ENCODE measurements at regions not wholly inside any gene's neighbourhood (a gene's known extent, or its start where the extent isn't known, plus 50 kb on each side); places are given as distances from the start of the nearest gene placed in this dataset.

DNA sequence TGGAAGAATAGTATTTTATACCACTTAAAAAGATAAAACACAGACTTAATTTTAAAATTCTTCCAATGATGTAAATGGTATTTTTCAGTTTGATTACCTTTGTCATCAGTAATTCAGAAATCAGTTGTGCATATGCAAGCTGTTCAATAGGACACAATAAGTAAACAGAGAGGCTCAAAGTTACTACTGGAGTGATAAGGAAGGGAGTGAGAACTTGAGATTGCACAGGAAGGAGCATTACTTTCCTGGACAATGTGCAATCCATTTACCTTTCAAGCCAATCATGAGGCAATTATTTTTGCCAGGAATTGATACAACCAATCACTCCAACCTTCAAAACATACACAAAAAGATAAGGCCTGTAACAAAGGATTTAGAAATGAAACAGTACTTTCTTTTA lies 1024.3 kb downstream of the RAPGEF2 start:
- no peak for DNase-seq

- no peak for DNase-seq
These were observed 1026.6 kb downstream of the RAPGEF2 start for GRCh38 chr4:160129439-160129838.

DNA sequence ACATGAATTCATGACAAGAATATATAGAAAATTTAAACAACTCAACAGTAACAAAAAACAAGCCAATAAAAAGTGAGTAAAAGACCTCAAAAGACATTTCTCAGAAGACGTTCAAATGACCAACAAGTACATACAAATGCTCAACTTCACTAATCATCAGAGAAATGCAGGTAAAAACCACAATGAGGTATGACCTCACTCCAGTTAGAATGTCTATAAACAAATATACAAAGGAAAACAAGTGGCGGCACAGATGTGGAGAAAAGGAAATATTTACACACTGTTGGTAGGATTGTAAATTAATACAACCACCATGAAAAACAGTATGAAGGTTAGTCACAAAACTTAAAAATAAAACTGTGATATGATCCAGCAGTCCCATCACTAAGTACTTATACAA lies 1033.1 kb downstream of the RAPGEF2 start:
- no peak for DNase-seq

GRCh38 chr4:160141206-160141605 lies 1038.3 kb downstream of the RAPGEF2 start:
- DNase-seq = no peak

DNA sequence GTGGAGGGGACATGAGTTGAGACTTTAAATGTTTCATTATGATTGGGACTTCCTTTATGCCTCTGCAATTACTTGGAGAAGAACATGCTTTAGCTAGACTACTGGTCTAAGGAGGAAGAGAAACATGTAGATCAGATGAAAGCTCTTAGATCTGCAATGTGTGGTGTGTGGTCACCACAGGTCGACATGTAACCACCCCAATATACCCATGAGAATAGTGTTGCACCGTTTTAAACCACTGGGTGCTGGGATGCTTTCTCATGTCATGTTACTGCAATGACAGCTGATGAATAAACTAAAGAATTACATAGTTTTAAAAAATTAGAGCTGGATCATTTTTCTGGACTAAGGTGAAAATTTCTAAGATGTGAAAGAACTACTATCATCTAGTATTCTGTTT lies 1039.7 kb downstream of the RAPGEF2 start:
- DNase-seq = no peak

GRCh38 chr4:160143574-160143973 lies 1040.7 kb downstream of the RAPGEF2 start:
- DNase-seq = no peak

GRCh38 chr4:160159457-160159856 lies 1056.6 kb downstream of the RAPGEF2 start:
- DNase-seq = no peak

DNA sequence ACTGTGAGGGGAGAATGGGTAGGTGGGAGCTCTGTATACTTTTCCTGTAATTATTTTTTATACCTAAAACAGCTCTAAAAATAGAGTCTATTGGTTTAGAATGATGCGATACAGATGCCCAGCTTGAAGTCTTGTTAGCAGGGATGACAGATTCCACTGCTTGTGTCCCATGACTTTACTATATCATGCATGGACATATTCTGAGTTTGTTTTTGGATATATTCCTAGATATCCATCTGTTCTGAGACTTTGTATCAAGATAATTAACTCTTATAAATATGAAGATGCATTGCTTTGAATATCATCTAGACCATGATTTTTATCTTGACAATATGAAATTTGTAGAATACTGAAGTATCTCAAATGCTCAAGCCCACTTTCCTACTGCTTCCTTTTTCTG lies 1058.1 kb downstream of the RAPGEF2 start:
- DNase-seq = no peak

GRCh38 chr4:160175064-160175643 lies 1072.3 kb downstream of the RAPGEF2 start:
- DNase-seq = no peak

- DNase-seq = no peak
These were observed 1077.3 kb downstream of the RAPGEF2 start for GRCh38 chr4:160180211-160180610.

- DNase-seq = no peak
These were observed 1079.8 kb downstream of the RAPGEF2 start for GRCh38 chr4:160182727-160183126.

DNA sequence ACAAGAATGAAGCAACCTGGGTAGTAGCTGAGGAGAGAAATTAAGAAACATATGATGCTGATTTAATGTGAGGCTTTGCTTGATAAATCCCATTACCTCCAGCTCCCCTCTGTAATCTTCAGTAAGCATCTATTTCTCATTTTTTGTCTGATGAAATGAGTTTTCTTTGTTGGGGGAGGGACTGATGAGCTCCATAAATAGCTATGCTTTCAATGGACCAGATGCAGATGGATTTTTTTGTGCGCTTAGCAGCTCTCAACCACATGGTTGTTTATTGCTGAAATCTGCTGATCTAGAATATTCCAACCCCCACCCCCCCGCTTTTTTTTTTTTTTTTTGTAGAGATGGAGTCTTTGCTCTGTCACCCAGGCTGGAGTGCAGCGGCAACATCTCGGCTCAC lies 1082.0 kb downstream of the RAPGEF2 start:
- no peak for DNase-seq

DNA sequence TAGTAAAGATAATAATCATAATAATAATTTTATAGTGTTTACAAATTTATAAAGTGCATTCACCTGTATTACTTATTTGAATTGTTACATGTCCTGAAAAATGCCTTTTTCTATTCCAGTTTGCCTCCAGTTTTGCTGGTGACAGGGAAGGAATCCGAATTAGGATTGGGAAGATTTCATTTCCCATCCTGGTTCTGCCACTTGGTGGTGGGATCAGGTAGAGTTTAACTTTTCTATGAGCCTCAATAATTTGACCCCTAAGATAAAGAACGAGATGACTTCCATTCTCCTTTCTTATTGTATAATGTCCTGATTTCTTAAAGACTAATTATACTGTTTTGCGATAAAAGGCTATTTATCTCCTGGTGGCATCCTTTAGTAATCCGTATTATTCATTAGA lies 1090.9 kb downstream of the RAPGEF2 start:
- DNase-seq = no peak

GRCh38 chr4:160194716-160195115 lies 1091.8 kb downstream of the RAPGEF2 start:
- DNase-seq = no peak

DNA sequence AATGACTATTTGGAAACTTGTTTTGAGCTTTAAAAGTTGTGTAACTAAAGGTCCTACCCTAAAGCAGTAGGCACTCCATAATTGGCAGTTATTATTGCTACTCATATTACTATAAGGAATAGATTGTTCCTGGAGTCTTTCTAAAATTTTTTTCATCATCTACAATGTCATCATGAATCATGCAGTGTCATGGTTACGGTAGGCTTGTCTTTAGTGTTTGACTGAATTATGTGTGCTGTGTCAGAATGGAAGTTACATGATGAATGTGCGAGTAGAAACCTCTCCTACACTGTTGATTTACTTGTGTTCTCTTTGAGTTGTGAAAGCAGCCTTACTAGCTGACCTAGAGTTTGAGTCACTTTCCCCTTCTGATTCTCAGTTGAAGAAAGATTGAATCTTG lies 1099.9 kb downstream of the RAPGEF2 start:
- DNase-seq = no peak

GRCh38 chr4:160212078-160212477 lies 1109.2 kb downstream of the RAPGEF2 start:
- DNase-seq = no peak

- no peak for DNase-seq
These were observed 1110.5 kb downstream of the RAPGEF2 start for GRCh38 chr4:160213366-160213765.

- no peak for DNase-seq
These were observed 1114.5 kb downstream of the RAPGEF2 start for GRCh38 chr4:160217352-160217751.

DNA sequence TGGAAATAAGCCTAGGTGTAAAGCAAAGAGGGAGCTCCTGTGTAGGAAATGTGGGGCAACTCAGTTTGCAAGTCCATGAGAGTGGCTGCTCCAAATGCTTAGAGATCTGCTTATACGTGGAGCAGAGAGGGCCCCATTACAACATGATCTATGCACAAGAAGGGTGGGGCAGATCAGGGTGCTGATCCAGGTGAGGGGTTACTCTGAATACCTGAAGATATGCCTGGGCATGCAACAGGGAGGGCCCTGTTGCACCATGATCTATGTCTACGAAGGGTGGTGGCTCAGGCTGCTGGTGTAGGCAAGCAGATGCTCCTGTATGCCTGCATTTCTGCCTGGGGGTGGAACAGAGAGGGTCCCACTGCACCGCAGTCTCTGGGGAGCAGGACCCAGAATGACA lies 1121.2 kb downstream of the RAPGEF2 start:
- DNase-seq = no peak

DNA sequence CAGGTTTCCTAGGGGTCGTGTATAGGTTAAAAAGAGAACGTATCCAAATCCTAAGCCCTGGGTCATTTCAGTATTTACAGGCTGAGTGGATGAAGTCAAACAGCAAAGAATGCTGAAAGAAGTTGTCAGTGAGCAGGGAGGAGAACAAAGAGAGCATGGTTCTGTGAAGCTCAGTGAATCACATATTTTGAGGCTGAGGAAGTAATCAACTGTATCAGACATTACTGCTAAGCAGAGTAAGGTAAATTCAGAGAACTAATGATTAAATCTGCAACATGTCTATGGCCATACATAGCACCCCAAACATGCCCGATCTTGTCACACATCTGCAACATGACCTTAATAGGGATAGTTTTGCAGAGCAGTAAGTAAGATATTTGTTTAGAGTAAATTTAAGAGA lies 1130.3 kb downstream of the RAPGEF2 start:
- DNase-seq = no peak

GRCh38 chr4:160235285-160235684 lies 1132.4 kb downstream of the RAPGEF2 start:
- DNase-seq = no peak

- DNase-seq = no peak
These were observed 1132.9 kb downstream of the RAPGEF2 start for GRCh38 chr4:160235771-160236170.

DNA sequence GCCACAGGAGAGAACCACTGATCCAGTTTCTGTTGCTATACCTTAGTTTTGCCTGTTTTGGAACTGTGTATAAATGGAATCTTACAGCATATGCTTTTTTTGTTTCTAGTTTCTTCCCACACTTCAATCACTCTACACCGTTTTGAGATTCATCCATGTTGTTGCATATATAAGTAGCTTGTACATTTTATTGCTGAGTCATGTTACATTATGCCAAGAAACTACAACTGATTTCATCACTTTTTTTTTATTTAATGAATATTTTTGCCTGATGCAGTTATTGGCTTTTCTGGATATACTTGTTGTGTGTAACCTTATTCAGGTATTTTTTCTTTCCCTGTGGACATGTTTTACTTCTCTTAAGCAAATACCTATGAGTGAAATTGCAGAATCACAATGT lies 1135.9 kb downstream of the RAPGEF2 start:
- DNase-seq = no peak

GRCh38 chr4:160247091-160247656 lies 1144.3 kb downstream of the RAPGEF2 start:
- no peak for DNase-seq

DNA sequence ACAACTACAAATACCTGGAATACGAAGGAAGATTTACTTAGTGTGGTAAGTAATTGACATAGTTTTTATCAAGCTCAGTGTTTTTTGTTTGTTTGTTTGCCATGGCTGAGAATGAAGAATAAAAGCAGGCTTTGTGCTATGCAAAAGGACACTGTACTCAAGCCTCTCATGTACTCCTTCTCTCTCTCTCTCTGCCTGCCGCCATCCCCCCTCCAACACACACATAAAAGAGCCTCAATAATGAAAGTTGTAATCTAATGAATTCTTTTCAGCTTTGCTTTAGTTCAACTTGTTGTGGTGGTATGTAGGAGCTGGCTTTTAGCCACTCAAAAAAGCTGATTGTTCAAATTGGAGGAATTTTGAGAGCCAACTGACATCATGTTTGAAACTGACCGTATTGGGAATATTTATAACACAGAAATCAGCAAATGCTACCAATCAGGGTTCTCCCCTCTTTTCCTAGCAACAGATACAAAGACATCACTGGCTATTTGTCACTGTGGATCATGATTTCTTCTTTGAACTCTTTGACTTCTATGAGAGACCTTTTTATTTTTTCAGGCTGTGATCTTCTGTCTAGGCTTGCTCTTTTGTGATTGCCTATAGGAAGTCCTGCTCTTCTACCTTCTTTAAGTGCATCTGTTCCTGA lies 1148.8 kb downstream of the RAPGEF2 start:
- no peak for DNase-seq
